ENCODE measurements at regions not wholly inside any gene's neighbourhood (a gene's known extent, or its start where the extent isn't known, plus 50 kb on each side); places are given as distances from the start of the nearest gene placed in this dataset.

DNA sequence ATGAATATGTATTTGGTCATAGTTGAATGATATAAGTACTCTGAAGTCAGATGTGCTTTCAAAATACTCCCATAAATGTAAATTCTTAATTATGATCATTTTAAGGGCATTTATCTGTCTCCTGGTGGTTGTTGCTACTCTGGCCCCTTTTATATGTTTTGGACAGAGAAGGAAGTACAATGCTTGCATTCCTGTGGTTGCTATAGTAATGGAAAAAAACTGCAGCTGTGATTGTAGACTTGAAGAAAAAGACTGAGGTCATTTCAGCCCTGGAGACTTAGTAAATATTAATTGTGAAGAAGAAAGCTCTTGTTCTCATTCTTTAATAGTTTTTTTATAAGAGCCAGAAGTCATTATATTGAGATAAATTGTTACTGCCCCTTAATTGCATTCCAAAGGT is 70.2 kb upstream of the FERD3L start:
- peak; percentile 70 for DNase-seq (ENCODE audit: low read depth)

DNA sequence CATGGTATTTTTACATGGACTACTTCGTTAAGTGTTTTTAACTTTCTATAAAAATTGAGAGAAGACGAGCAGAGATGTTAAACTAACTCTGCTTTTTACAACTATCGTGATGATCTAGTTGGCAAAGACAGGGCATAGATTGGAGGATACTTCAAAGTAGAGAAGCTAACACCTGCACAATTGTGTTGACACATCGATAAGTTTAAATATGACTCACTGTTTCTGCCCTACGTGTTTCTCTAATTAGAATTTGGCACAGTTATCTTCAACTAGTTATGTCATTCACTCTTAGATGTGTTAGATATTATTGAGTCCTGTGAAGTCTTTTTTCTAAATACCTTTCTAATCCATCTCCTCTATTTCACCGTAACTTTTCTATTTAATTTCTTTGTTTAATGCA is 68.5 kb upstream of the FERD3L start:
- DNase-seq (ENCODE audit: low read depth), result no peak

DNA sequence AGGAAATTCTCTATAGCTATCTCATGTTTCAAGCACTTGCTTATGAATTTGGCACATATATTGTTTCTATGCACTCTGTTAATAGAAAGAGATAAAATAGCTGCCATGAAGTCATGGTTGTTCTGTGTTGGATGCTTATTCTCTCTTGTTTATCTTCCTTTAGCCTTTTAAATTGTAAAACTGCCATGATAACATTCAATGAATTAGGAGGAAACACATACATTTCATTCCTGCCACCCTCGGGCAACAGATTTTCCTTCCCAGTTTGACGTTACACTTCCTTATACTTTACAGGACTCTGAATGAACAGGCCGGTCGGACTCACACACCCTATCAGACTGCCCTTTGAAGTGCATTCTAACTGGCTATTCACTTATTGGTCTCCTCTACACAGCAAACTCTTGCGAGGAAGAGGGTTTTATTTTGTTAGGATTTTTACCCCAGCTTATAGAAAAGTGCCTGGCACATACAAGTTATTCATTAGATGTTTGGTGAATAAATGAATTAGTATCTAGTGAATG is 65.7 kb upstream of the FERD3L start:
- DNase-seq (ENCODE audit: low read depth), result no peak

DNA sequence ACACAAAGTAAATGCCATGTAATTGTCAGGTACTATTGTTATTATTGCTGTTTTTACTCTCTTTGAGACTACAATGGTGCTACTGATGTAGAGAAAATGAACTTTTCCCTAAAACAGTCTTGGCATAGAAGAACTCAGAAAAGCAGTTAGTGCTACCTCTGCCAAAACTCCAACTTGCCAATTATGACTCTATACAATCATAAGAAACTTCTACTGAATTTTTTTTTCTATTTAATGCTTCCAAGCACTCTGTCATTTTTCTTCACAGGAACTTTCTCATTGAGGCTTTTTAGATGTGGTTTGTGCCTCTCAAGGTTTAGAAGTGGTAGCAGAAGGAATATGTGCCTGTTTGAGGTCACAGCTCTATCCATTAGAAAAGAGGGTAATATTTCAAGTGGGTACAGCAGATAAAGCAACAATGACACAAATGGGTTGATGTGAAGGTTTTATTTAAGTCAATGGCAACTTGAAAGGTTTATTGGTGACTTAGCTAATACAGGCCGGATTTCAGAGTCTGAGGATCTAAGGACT is 64.0 kb upstream of the FERD3L start:
- no peak for DNase-seq (ENCODE audit: low read depth)

DNA sequence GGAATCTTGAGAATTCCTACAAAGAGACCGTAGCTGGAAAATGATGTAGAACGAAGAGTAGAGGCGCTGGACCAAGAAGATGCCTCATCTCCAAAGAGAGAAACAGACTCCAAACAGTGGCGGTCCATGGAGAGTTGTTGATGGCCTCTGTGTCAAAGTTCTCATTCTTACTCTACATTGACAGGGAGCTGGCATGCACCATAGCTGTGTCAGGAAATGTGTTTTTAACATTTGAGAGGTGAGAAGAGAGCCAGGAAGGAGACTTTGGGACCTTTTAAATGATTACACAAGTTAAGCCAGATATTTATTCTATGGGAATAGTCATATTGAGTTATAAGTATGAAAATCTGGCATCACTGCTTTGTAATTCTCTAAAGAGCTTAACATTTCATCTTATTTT is 61.5 kb upstream of the FERD3L start:
- DNase-seq (ENCODE audit: low read depth), result no peak

DNA sequence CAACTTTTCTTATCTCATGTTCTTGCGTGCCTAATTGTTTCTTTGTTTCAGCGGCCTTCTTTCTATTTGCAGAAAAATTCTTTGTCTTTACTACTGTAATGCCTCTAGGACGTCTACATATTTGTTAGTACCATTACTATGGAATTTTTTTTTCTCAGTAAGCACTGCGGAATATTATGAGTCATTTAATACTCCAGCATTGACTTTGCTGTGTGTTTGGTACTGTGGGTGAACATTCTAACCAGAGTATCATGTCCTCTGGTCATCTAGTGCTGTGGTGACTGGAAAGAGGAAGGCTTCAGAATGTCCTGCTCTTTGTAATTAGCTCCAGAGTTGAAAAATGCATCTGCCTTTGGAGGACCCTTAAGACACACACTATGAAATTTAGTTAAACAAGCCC is 58.5 kb upstream of the FERD3L start:
- DNase-seq (ENCODE audit: low read depth), result no peak

DNA sequence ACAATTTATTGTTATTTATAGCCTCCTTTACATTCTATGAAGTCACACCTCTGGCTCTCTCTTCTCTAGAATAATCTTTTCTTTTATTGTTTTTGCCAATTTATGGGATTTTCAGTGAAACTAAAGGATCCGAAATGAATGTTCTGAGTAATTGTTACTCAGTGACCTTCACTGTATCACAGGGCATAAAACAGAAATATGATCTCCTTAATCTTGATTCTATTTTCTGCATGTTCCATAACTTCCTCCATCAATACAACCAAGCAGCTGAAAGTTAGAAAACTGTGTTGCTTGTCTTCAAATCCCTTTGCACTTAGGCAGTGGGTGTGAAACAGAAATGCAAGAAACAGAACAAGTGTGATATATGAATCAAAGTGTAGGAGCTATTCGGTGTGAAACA is 57.4 kb upstream of the FERD3L start:
- no peak for DNase-seq (ENCODE audit: low read depth)

Data from HT1080 (cell line).